ENCODE measurements at regions not wholly inside any gene's neighbourhood (a gene's known extent, or its start where the extent isn't known, plus 50 kb on each side); places are given as distances from the start of the nearest gene placed in this dataset.

GRCh38 chr9:106146066-106146840 is 451.9 kb downstream of the TMEM38B start:
- no peak for DNase-seq
- TF ChIP-seq CTCF (conservative IDR thresholded peaks at IDR 0.05) = no peak
- H2AK5ac ChIP-seq (ENCODE audit: insufficient read length, low read length) = no peak overlapping the region
- no peaks in the 10 kb centered on the region for H3K79me2 ChIP-seq (ENCODE audit: insufficient read depth, low read length)
- H3K4me1 Mint-ChIP-seq = no peaks in the 10 kb centered on the region
- no peak overlapping the region for H3K4me3 Mint-ChIP-seq
- H4K8ac ChIP-seq (replicated peaks; ENCODE audit: insufficient read length, low read depth, low read length) = no peak overlapping the region
- H2BK12ac ChIP-seq (ENCODE audit: insufficient read length, low read depth, low read length) = no peak overlapping the region
- no peaks in the 10 kb centered on the region for H3K27me3 Mint-ChIP-seq (ENCODE audit: low read depth)
- H3K9me3 Mint-ChIP-seq = no peaks in the 10 kb centered on the region
- no peak overlapping the region for H3K4me2 ChIP-seq (ENCODE audit: insufficient read depth, insufficient read length, low read length)
- no peak overlapping the region for H2BK15ac ChIP-seq (ENCODE audit: low read depth, low read length)
- no peaks in the 10 kb centered on the region for H3K79me1 ChIP-seq (ENCODE audit: insufficient read depth, low read depth, low read length, poor library complexity, severe bottlenecking)
- no peak overlapping the region for H4K5ac ChIP-seq (ENCODE audit: insufficient read length, low read depth, low read length)
- no peak overlapping the region for H3K56ac ChIP-seq (ENCODE audit: insufficient read length, low read depth, low read length)
- no peaks in the 10 kb centered on the region for H3K4me1 ChIP-seq (ENCODE audit: insufficient read depth, low read length)
- no peak overlapping the region for H2BK20ac ChIP-seq (ENCODE audit: low read depth, low read length, poor library complexity, severe bottlenecking)
- no peak overlapping the region for H3T11ph ChIP-seq (ENCODE audit: low read length)
- no peak overlapping the region for H2AFZ ChIP-seq (ENCODE audit: low read length)
- H3K9ac ChIP-seq (ENCODE audit: extremely low read depth, insufficient read length, low read length) = no peak overlapping the region
- H3K9me3 ChIP-seq (ENCODE audit: control insufficient read depth, low read depth, low read length) = no peaks in the 10 kb centered on the region
- H3K27me3 ChIP-seq (ENCODE audit: insufficient read depth, low read length) = no peaks in the 10 kb centered on the region
- no peaks in the 10 kb centered on the region for H4K20me1 ChIP-seq (ENCODE audit: control insufficient read depth, insufficient read depth, insufficient read length)
- no peak overlapping the region for H3K27ac Mint-ChIP-seq
- H2BK120ac ChIP-seq (ENCODE audit: low read depth, low read length, poor library complexity, severe bottlenecking) = no peak overlapping the region
- H2BK5ac ChIP-seq (ENCODE audit: insufficient read length, low read length) = no peak overlapping the region
- no peak overlapping the region for H3K27ac ChIP-seq (ENCODE audit: insufficient read length, low read depth, low read length)
- H3K14ac ChIP-seq (ENCODE audit: insufficient read depth, low read length) = no peak overlapping the region
- no peak overlapping the region for H4K91ac ChIP-seq (ENCODE audit: insufficient read length, low read depth, low read length)
- no CpG with 5 or more reads among the region's 6 CpGs for WGBS (ENCODE audit: extremely low coverage, insufficient read length, low lambda C conversion rate)
- no peaks in the 10 kb centered on the region for H3K23me2 ChIP-seq (ENCODE audit: insufficient read length, low read depth, low read length, poor library complexity, severe bottlenecking)
- no peak overlapping the region for H3K4ac ChIP-seq (ENCODE audit: low read depth, low read length)
- H3K23ac ChIP-seq (ENCODE audit: insufficient read length, low read depth, low read length) = no peak overlapping the region
- no peak overlapping the region for H3K18ac ChIP-seq (ENCODE audit: insufficient read length, low read depth, low read length)
- no peaks in the 10 kb centered on the region for H3K36me3 Mint-ChIP-seq (ENCODE audit: insufficient read depth in 1 of 3, low read depth in 3 of 3)

Data from H9 (cell line).